SK-N-SH treated with all-trans-retinoic acid at 6 μM for 48 hours (cell line): ENCODE measurements at regions not wholly inside any gene's neighbourhood (a gene's known extent, or its start where the extent isn't known, plus 50 kb on each side); places are given as distances from the start of the nearest gene placed in this dataset.

Source experiments
- ATAC-seq: fragments of 200-7000 bp; cut with Tn5 transposase; 3 replicates; pipeline ENCODE4 v1.9.1; 2020; ENCODE audit warnings: mild to moderate bottlenecking, moderate library complexity
- ARNTL ChIP-seq: fragments of 450-650 bp; formaldehyde crosslinking; IDR thresholded peaks from 2 replicates; pipeline ENCODE4 v1.5.0; 2020; ENCODE audit warnings: low read depth, mild to moderate bottlenecking, moderate library complexity, borderline replicate concordance
- BACH2 ChIP-seq: fragments of 250-450 bp; sonication (Bioruptor Pico); IDR thresholded peaks from 2 replicates; pipeline ENCODE4 v1.9.0; 2021; ENCODE audit warnings: mild to moderate bottlenecking, borderline replicate concordance
- CSDC2 ChIP-seq: fragments of 250-450 bp; sonication (Bioruptor Pico); IDR thresholded peaks from 2 replicates; pipeline ENCODE4 v1.5.0; 2020; ENCODE audit warnings: mild to moderate bottlenecking, moderate library complexity
- ESRRG ChIP-seq: fragments of 250-450 bp; sonication (Bioruptor Pico); IDR thresholded peaks from 2 replicates; pipeline ENCODE4 v1.6.1; 2021; ENCODE audit warnings: mild to moderate bottlenecking
- ISL1 ChIP-seq: fragments of 250-450 bp; sonication (Bioruptor Pico); IDR thresholded peaks from 2 replicates; pipeline ENCODE4 v2.1.2; 2022; ENCODE audit warnings: mild to moderate bottlenecking, moderate library complexity
- OSR1 ChIP-seq: fragments of 250-450 bp; sonication (Bioruptor Pico); IDR thresholded peaks from 2 replicates; pipeline ENCODE4 v1.8.0; 2022; ENCODE audit warnings: moderate library complexity, mild to moderate bottlenecking, inconsistent platforms
- PPARA ChIP-seq: fragments of 250-450 bp; sonication (Bioruptor Pico); IDR thresholded peaks from 2 replicates; pipeline ENCODE4 v1.5.0; 2020; ENCODE audit warnings: mild to moderate bottlenecking, borderline replicate concordance
- RARB ChIP-seq: fragments of 250-450 bp; sonication (Bioruptor Pico); IDR thresholded peaks from 2 replicates; pipeline ENCODE4 v1.8.0; 2021; ENCODE audit warnings: mild to moderate bottlenecking, moderate library complexity
- SNAI2 ChIP-seq: fragments of 250-450 bp; sonication (Bioruptor Pico); IDR thresholded peaks from 2 replicates; pipeline ENCODE4 v1.5.0; 2020; ENCODE audit warnings: mild to moderate bottlenecking, moderate library complexity
- TCF4 ChIP-seq: fragments of 250-450 bp; sonication (Bioruptor Pico); IDR thresholded peaks from 2 replicates; pipeline ENCODE4 v1.8.0; 2021; ENCODE audit warnings: mild to moderate bottlenecking, moderate library complexity, borderline replicate concordance
- TOX ChIP-seq: fragments of 250-450 bp; sonication (Bioruptor Pico); IDR thresholded peaks from 2 replicates; pipeline ENCODE4 v1.8.0; 2021; ENCODE audit warnings: mild to moderate bottlenecking, moderate library complexity, borderline replicate concordance
- ZC3H10 ChIP-seq: fragments of 250-450 bp; sonication (Bioruptor Pico); IDR thresholded peaks from 2 replicates; pipeline ENCODE4 v1.5.1; 2021; ENCODE audit warnings: mild to moderate bottlenecking, moderate library complexity
- ZFP3 ChIP-seq: fragments of 250-450 bp; sonication (Bioruptor Pico); IDR thresholded peaks from 2 replicates; pipeline ENCODE4 v1.5.0; 2020; ENCODE audit warnings: mild to moderate bottlenecking, moderate library complexity
- ZFP30 ChIP-seq: fragments of 450-650 bp; formaldehyde crosslinking; IDR thresholded peaks from 2 replicates; pipeline ENCODE4 v1.5.0; 2022; ENCODE audit warnings: mild to moderate bottlenecking, moderate library complexity
- ZNF565 ChIP-seq: fragments of 450-650 bp; formaldehyde crosslinking; conservative IDR thresholded peaks from 2 replicates; pipeline ENCODE4 v1.5.0; 2020; ENCODE audit warnings: low read depth, mild to moderate bottlenecking, moderate library complexity
- ZNF70 ChIP-seq: fragments of 450-650 bp; formaldehyde crosslinking; IDR thresholded peaks from 2 replicates; pipeline ENCODE4 v1.5.0; 2020; ENCODE audit warnings: mild to moderate bottlenecking, moderate library complexity
- ZNF8 ChIP-seq: fragments of 450-650 bp; formaldehyde crosslinking; IDR thresholded peaks from 2 replicates; pipeline ENCODE4 v1.5.0; 2020; ENCODE audit warnings: mild to moderate bottlenecking, moderate library complexity
- TF ChIP-seq, protein P1 (sequence below): fragments of 250-450 bp; sonication (Bioruptor Pico); IDR thresholded peaks from 2 replicates; pipeline ENCODE4 v1.8.0; 2020; ENCODE audit warnings: mild to moderate bottlenecking, moderate library complexity, borderline replicate concordance
- TF ChIP-seq, protein P2 (sequence below): fragments of 250-450 bp; sonication (Bioruptor Pico); IDR thresholded peaks from 2 replicates; pipeline ENCODE4 v1.5.0; 2020; ENCODE audit warnings: mild to moderate bottlenecking, moderate library complexity
- TF ChIP-seq, protein P3 (sequence below): fragments of 250-450 bp; sonication (Bioruptor Pico); IDR thresholded peaks from 2 replicates; pipeline ENCODE4 v1.8.0; 2021; ENCODE audit warnings: low read depth, mild to moderate bottlenecking, moderate library complexity, borderline replicate concordance
- TF ChIP-seq, protein P4 (sequence below): fragments of 250-450 bp; sonication (Bioruptor Pico); IDR thresholded peaks from 2 replicates; pipeline ENCODE4 v1.5.1; 2020; ENCODE audit warnings: low read depth, mild to moderate bottlenecking, moderate library complexity
- TF ChIP-seq, protein P5 (sequence below): fragments of 250-450 bp; sonication (Bioruptor Pico); IDR thresholded peaks from 2 replicates; pipeline ENCODE4 v1.5.1; 2021; ENCODE audit warnings: mild to moderate bottlenecking, moderate library complexity

DNA sequence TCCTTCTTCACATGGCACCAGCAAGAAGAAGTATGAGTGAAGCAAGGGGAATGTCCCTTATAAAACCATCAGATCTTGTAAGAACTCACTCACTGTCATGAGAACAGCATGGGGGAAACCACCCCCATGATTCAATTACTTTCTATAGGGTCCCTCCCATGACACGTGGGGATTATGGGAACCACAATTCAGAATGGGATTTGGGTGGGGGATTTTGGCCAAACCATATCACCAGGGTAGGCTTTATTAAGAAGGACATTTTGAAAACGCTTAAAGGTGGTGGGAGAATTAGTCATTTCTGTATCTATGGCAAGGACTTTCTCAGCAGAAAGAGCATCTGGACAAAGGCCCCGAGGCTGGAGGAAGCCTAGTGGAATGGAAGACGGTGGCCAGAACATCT, 100.2 kb upstream of the ADAMTS16 start:
- no peak for ATAC-seq
- TF ChIP-seq ZNF8 (no peak), TCF4 (CRISPR knock-in tag) (no peak), OSR1 (CRISPR knock-in tag) (no peak), BACH2 (CRISPR knock-in tag) (no peak), ZNF565 (no peak), PPARA (CRISPR knock-in tag) (no peak), ISL1 (CRISPR knock-in tag) (no peak), ZNF70 (no peak), ARNTL (CRISPR knock-in tag) (no peak), ESRRG (CRISPR knock-in tag) (no peak), ZC3H10 (CRISPR knock-in tag) (no peak), RARB (CRISPR knock-in tag) (no peak)
- TF ChIP-seq, protein P1, sequence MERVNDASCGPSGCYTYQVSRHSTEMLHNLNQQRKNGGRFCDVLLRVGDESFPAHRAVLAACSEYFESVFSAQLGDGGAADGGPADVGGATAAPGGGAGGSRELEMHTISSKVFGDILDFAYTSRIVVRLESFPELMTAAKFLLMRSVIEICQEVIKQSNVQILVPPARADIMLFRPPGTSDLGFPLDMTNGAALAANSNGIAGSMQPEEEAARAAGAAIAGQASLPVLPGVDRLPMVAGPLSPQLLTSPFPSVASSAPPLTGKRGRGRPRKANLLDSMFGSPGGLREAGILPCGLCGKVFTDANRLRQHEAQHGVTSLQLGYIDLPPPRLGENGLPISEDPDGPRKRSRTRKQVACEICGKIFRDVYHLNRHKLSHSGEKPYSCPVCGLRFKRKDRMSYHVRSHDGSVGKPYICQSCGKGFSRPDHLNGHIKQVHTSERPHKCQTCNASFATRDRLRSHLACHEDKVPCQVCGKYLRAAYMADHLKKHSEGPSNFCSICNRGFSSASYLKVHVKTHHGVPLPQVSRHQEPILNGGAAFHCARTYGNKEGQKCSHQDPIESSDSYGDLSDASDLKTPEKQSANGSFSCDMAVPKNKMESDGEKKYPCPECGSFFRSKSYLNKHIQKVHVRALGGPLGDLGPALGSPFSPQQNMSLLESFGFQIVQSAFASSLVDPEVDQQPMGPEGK (CRISPR knock-in tag), result no peak
- TF ChIP-seq, protein P2, sequence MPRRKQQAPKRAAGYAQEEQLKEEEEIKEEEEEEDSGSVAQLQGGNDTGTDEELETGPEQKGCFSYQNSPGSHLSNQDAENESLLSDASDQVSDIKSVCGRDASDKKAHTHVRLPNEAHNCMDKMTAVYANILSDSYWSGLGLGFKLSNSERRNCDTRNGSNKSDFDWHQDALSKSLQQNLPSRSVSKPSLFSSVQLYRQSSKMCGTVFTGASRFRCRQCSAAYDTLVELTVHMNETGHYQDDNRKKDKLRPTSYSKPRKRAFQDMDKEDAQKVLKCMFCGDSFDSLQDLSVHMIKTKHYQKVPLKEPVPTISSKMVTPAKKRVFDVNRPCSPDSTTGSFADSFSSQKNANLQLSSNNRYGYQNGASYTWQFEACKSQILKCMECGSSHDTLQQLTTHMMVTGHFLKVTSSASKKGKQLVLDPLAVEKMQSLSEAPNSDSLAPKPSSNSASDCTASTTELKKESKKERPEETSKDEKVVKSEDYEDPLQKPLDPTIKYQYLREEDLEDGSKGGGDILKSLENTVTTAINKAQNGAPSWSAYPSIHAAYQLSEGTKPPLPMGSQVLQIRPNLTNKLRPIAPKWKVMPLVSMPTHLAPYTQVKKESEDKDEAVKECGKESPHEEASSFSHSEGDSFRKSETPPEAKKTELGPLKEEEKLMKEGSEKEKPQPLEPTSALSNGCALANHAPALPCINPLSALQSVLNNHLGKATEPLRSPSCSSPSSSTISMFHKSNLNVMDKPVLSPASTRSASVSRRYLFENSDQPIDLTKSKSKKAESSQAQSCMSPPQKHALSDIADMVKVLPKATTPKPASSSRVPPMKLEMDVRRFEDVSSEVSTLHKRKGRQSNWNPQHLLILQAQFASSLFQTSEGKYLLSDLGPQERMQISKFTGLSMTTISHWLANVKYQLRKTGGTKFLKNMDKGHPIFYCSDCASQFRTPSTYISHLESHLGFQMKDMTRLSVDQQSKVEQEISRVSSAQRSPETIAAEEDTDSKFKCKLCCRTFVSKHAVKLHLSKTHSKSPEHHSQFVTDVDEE (CRISPR knock-in tag), result no peak
- TF ChIP-seq, protein P3, sequence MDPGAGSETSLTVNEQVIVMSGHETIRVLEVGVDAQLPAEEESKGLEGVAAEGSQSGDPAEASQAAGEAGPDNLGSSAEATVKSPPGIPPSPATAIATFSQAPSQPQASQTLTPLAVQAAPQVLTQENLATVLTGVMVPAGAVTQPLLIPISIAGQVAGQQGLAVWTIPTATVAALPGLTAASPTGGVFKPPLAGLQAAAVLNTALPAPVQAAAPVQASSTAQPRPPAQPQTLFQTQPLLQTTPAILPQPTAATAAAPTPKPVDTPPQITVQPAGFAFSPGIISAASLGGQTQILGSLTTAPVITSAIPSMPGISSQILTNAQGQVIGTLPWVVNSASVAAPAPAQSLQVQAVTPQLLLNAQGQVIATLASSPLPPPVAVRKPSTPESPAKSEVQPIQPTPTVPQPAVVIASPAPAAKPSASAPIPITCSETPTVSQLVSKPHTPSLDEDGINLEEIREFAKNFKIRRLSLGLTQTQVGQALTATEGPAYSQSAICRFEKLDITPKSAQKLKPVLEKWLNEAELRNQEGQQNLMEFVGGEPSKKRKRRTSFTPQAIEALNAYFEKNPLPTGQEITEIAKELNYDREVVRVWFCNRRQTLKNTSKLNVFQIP (CRISPR knock-in tag), result no peak

DNA sequence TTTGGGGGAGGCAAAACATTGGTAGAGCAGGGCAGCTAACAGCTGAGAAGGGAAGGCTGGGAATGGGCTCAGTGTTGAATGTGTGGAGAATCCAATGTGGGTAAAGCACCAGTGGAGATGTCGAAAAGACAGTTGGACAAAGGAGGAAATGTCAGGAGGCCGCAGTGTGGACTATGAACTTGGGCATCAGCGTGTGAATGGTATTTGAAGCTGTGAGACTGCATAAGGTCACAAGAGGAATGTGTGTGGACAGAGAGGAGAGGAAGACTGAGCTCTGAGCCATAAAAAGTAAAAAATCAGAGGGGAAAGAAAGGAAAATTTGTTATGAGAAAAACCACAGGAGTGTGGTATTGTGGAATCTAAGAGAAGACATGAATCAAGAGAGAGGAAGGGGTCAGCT, 99.4 kb upstream of the ADAMTS16 start:
- no peak for TF ChIP-seq ZNF565
- no peak for TF ChIP-seq ESRRG (CRISPR knock-in tag)
- no peak for TF ChIP-seq CSDC2 (CRISPR knock-in tag)
- no peak for TF ChIP-seq TCF4 (CRISPR knock-in tag)
- no peak for TF ChIP-seq ZC3H10 (CRISPR knock-in tag)
- no peak for TF ChIP-seq RARB (CRISPR knock-in tag)
- TF ChIP-seq, protein P3 (CRISPR knock-in tag), result no peak
- no peak for TF ChIP-seq SNAI2
- TF ChIP-seq, protein P1 (CRISPR knock-in tag), result no peak
- TF ChIP-seq ISL1 (CRISPR knock-in tag), result no peak
- TF ChIP-seq, protein P4, sequence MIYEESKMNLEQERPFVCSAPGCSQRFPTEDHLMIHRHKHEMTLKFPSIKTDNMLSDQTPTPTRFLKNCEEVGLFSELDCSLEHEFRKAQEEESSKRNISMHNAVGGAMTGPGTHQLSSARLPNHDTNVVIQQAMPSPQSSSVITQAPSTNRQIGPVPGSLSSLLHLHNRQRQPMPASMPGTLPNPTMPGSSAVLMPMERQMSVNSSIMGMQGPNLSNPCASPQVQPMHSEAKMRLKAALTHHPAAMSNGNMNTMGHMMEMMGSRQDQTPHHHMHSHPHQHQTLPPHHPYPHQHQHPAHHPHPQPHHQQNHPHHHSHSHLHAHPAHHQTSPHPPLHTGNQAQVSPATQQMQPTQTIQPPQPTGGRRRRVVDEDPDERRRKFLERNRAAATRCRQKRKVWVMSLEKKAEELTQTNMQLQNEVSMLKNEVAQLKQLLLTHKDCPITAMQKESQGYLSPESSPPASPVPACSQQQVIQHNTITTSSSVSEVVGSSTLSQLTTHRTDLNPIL (CRISPR knock-in tag), result no peak
- TF ChIP-seq, protein P2 (CRISPR knock-in tag), result no peak
- no peak for TF ChIP-seq ZFP3 (CRISPR knock-in tag)
- TF ChIP-seq ZFP30 (CRISPR knock-in tag), result no peak
- no peak for TF ChIP-seq TOX (CRISPR knock-in tag)
- no peak for TF ChIP-seq PPARA (CRISPR knock-in tag)
- TF ChIP-seq, protein P5, sequence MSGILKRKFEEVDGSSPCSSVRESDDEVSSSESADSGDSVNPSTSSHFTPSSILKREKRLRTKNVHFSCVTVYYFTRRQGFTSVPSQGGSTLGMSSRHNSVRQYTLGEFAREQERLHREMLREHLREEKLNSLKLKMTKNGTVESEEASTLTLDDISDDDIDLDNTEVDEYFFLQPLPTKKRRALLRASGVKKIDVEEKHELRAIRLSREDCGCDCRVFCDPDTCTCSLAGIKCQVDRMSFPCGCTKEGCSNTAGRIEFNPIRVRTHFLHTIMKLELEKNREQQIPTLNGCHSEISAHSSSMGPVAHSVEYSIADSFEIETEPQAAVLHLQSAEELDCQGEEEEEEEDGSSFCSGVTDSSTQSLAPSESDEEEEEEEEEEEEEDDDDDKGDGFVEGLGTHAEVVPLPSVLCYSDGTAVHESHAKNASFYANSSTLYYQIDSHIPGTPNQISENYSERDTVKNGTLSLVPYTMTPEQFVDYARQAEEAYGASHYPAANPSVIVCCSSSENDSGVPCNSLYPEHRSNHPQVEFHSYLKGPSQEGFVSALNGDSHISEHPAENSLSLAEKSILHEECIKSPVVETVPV (CRISPR knock-in tag), result no peak
- no peak for ATAC-seq
